Stimulated activated CD4-positive, alpha-beta T cell treated with anti-CD3 and anti-CD28 coated beads, Interleukin-4, amount 100 ng/mL, for 4 hours (primary cell): ENCODE measurements at regions not wholly inside any gene's neighbourhood (a gene's known extent, or its start where the extent isn't known, plus 50 kb on each side); places are given as distances from the start of the nearest gene placed in this dataset.

Experiments used
- DNase-seq, 2 experiments: peaks; one replicate each; pipeline ENCODE4 v3.0.0-alpha.2; 2020

DNA sequence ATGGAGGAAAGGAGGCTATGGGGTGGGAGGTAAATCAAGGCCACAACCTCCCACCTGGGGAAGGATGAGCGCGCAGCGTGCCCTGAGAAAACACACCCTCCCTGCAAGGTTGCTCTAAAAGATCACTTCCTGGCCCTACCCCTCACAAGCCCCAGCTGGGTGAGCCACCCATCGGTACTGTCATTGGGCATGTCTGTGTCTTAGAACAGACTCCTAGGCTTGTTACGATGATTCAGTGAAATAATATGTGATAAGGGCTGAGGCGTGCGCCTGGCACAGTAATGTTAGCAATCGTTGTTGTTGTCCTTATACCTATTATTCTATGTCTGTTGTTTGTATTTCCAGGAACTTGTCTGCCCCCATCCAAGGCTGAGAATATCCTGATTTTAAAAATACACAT is 175.1 kb downstream of the ZFP36L2 start:
- DNase-seq, result peak in 1 of 2 experiments; percentile 32

- DNase-seq, result no peak
These were observed 175.5 kb downstream of the ZFP36L2 start for GRCh38 chr2:43050866-43051265.

DNA sequence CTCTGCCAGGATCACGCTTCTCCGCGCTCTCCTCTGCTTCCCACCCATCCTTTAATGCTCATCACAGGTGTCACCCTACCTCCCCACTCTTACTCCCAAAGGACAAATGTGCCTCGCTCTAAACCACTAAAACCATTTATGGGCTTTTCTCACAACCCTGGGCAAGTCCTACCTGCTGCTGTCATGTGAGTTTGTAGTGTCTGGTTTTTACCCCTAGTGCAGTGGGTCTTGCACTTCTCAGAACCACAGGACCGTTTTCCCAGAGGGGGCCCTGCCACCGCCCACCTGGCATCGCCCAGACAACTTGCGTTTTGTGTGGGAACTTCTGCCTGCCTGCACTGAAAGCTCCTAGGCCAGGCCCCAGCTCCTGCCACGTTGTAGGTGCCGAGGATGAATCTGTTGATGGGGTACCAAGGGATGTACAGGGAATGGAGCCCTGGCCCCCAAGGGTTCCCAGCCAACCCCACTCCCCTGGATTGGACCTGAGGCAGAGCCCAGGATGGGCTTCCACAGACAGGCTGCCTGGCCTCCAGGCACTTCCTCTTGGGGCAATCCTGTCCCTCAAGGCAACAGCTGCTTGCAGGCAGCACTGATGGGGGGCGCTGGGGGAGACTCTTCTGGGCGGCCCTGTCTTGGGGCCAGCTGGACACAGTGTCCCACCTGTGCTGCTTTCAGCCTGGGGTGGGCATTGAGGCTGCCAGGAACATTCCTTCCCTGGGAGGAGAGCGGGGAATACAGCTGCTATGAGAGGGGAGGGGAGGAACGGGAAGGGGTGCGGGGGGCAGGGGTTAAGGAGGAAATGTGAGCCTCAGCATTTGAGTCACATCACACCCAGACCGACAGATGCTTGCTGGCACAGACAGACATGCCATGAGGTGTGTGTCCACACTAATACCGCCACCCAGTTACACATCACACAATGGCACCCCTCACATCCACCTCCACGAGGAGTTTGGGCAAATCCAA is 176.3 kb downstream of the ZFP36L2 start:
- DNase-seq, result no peak

DNA sequence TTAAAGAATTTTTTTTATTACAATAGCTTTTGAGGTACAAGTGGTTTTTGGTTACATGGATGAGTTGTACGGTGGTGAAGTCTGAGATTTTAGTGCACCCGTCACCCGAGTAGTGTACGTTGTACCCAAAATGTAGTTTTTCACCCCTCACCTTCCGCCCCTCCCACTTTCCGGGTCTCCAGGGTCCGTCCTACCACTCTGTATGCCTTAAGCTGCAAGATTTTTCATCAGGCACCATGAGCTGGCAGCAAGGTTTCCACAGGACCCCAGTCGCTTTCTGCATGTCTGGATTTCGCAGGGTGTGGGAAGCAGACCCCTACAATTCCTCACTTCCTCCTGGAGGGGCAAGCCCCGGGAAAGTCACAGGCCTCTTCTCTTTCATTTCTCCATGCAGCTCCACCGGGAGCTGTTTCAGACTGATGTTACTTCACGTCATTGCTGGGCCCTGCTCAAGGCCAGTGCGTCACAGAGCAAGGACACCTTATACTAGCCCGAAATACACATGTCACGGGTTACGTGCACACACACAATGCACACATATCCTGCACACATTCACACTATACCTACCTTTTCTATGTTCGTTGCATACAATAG is 179.1 kb downstream of the ZFP36L2 start:
- no peak for DNase-seq

- no peak for DNase-seq
These were observed 180.5 kb downstream of the ZFP36L2 start for GRCh38 chr2:43045866-43046265.

GRCh38 chr2:43044093-43044681 is 182.2 kb downstream of the ZFP36L2 start:
- DNase-seq, result no peak

- no peak for DNase-seq
These were observed 182.9 kb downstream of the ZFP36L2 start for GRCh38 chr2:43043553-43043870.

DNA sequence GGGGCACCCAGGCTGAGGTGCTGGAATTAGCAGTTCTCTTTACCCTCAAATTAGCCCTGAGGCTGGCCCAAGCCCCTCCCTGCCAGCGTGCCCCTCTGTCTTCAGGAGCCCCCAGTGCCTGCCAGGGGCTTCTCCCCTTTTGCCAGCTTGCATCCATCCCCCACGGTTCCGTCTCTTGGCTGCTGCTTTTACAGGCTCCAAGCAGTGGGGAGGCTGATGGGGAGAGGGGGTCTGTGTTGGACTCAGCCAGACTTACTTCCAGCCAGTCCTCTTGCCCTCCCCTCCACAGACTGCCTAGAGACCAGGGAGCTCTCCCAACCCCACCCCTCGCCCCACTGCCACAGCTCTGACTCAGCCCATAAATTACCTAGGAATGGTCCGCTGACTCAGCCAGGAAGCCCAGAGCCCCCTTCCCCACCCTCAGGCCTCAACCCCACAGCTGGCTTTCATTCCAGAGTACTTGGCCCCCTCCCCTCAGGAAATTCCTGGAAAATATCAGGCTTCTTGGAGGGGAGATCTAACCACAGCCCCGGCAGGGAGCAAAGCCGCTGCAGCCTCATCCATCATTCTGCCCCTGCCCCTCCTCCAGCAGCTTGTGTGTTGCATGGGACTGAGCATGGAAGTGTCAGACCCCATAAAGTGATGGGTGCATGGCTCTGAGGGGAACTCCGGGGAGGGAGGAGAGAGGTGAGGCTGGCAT is 184.6 kb downstream of the ZFP36L2 start:
- DNase-seq, result no peak

DNA sequence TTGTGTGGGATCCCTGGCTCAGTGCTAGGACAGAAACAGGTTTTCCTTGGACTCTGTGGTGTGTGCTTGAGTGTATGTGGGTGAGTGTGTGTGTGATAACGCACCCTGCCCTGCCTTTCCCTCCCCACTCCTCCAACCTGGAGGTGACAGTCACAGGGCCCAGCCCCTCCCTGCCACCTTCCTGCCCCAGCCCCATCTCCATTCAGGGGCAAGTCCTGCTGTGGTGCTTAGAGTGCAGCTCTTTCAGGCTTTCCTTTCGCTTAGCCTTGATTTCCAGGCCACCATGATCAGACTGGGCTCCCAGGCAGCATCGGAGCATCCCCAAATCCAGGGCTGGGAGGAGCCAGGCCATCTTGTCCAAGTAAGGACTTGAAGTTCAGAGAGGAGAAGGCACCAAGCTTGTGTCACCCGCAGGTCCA is 185.2 kb downstream of the ZFP36L2 start:
- no peak for DNase-seq

DNA sequence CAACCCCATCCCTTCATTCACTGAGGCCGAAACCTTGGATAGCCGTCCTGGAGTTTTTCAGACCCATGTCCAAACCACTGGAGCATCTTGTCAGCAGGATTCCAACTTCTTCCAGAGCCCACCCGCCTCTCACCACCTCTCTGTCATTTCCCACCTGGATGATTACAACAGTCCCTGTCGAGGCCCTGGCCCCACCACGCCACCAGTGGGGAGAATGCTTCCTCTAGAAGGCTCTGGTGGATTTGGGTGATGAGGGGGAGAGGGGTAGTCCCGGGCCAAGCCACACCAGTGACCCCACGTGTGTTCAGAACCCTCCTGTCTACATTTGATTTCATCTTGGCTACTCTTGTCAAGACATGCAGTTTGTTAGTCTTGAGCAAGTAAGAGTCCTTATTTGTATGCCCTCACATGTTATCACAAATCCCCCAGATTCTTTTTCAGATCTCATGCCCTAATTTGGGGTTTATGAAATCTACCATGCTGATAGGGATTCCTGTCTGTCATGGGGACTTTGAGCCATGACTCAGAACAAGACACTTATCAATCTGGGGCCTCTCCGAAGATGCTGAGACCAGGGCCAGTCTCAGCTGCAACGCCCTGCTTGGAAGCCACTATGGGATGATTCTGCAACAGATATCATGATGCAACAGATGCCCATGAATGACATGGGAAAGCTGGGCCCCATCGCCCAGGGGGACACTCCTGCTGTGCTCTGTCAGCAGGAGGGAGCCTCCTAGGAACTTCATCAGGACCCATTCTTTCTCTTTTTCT is 186.1 kb downstream of the ZFP36L2 start:
- DNase-seq, result no peak

- DNase-seq, result no peak
These were observed 186.9 kb downstream of the ZFP36L2 start for GRCh38 chr2:43039376-43040080.

DNA sequence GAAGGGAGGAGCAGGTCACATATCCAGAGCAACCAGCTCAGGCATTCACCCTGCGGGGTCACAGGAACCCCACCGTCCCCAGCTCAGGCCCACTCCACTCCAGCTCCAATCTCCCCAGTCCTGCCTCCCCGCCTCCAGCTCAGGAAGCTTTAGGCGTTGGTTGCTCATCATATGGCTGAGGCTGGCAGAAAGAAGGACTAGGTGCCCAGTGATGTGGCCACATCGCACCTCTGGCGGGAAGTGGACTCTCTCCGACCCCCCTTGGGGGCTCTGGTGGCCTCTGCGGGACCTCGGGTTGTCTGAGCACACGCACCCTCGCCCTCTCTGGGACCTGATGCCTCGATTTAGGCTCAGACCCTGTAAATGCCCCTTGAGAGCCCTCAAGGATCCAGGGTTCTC is 187.7 kb downstream of the ZFP36L2 start:
- DNase-seq, result no peak

DNA sequence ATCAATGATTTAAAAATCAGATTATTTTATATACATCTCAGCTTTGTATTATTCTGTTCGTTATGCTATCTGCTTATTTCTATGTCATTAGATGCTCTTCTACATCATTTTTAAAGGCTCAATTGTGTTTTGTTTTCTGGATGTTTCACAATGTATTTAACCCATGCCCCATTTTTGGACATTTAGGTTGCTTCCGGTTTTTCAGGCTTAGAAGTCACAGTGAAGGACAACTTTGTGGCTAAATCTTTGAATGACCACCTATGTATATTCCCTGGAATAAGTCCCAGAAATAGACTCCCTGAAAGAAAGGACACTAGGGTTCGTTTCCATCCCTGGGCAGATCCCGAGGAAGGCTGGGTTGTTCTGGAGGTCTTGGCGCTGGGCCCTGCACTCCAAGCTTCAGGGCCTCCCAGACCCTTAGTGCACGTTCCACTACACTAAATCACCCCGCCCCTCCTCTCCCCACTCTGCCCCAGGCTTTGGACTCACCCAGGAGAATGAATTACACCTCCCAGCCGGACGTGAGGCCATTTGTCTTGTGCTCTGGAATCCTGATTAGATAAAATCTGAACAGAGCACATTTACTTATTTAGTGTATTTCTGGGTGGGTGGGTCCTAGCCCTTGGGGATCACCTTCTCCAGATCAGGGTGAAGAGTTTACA is 188.2 kb downstream of the ZFP36L2 start:
- DNase-seq, result no peak

GRCh38 chr2:43035922-43036321 is 190.5 kb downstream of the ZFP36L2 start:
- no peak for DNase-seq

GRCh38 chr2:43034921-43035320 is 191.5 kb downstream of the ZFP36L2 start:
- DNase-seq, result no peak

GRCh38 chr2:43034242-43034619 is 192.2 kb downstream of the ZFP36L2 start:
- no peak for DNase-seq

DNA sequence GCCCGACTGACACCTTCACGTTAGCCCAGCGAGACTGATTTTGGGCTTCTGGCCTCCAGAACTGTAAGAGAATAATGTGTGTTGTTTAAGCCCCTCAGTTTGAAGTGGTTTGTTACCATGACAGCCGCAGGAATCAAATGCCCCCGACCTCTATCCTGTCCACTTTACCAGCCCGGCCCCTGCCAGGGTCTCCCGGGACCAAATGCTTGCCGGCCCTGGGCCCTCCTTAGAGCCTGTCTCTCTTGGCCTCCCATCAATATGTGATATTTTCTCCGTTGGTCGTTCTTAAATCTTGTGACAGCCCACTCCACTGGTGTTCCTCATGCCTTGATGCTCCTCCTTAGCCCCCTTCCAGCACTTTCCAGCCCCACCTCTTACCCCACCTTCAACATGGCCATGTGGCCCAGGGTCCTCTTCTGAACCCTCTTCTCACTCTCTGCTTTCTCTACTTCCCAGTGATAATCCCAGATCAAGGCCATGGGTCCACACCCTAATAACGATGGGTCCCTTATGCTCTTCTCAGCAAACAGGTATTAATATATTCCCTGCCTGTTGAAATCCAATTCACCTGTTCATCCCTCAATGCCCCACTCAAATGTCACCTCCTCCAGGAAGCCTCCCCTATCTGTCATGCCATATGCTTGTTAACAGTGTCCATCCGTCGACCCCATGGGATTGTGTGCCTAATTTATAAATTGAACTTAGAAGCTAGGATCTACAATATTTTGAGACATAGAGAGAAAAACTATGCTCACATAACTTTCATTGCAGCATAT is 192.8 kb downstream of the ZFP36L2 start:
- no peak for DNase-seq

DNA sequence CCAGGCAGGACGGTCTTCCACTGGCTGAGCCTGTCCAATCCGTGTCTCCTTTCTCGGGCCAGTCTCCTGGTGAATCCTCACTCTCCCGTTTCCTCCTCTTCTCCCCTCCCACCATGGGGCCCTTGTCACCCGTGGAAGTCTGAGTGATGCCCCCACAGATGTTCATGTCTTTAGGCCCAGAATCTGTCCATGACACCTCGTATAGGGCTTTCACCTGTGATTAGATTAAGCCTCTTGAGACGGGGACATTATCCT is 193.5 kb downstream of the ZFP36L2 start:
- DNase-seq, result no peak

GRCh38 chr2:43032213-43033015 is 194.0 kb downstream of the ZFP36L2 start:
- no peak for DNase-seq
